Dermis blood vessel endothelial cell (primary cell): ENCODE measurements at regions not wholly inside any gene's neighbourhood (a gene's known extent, or its start where the extent isn't known, plus 50 kb on each side); places are given as distances from the start of the nearest gene placed in this dataset.

Experiments
- DNase-seq: peaks from one replicate; pipeline ENCODE4 v3.0.0; 2010

DNA sequence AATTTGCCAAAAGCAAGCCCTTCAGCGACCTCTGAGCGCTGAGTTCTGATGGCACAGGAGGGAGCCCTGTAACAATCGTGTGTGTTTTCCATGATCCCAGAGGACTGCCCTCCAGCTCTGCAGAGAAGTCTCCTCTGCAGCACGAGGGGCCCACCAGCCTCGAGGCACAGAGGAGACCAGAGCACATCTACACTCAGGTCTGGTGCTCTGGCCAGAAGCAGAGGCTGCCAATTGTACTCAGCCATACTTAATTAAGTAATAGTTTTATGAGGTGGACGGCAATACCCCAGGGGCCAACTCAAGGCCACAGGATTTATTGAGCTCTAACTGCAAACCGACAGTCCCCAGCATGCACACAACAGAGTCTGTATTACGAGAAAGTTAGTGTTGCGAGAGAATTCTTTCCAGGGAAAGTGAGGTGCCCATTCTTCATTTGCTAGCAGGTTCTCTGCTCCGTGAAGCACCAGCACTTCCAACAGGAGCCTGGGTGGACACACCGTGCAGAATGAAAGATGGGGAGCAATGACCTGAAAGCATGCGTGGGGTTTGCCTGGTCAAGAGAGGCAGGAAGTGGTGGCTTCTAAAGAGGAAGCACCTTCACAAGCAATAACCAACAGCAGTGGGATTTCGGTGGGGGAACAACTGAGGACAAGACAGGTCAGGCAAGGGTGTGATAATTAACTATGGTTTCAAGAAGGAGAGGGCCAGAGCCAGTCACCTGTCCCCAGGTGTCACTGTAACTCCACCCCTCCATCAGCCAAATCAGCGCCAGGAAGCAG is 92.8 kb upstream of the FOXC1 start:
- DNase-seq, result no peak

DNA sequence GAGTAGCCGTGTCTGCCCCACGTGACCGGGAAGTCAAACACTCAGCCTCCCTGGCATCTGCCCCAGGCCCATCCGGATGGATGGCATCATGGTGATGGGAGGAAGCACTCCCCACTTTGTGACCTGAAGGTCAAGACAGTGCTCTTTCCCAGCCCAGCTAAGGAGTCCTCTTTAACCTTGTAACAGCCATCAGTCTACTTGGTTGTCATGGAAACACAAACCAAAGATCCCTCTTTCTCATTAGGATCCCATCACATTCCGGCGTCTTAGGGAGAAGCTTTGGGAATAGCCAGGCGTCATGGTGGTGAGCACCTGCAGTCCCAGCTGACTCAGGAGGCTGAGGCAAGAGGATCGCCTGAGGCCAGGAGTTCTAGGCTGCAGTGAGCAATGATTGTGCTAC is 90.9 kb upstream of the FOXC1 start:
- no peak for DNase-seq

DNA sequence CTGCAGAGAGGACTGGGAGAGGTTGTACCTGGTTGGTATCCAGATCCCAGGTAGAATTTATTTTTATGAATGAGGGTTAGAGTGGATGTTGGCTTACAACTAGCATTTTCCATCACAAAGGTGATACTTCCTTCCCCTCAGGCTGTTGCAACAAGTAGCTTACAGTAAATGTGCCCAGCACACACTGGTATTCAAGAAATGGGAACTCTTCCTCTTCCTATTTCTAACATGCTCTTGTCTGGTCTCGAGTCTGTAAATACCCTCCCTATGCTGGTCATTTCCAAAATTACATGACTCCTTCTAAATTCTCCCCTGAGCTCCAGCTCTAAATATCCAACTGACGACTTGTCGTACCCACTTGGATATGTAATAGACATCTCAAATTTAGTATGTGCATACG is 90.1 kb upstream of the FOXC1 start:
- no peak for DNase-seq

DNA sequence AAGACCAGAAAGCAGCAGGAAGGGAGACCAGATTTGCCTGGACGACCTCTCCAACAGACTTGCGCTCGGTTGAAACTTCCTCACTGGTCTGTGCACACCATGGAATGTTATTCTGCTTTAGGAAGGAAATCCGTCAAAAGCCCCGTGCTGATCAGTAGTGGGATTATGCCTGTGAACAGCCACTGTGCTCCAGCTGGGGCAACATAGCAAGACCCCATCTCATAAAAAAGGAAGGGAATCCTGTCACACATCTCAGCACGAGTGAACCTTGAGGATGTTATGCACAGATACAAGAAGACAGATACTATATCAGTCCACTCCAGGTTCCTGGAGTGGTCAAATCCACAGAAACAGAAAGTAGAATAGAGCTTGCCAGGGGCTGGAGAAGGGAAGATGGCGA is 86.9 kb upstream of the FOXC1 start:
- DNase-seq, result no peak

DNA sequence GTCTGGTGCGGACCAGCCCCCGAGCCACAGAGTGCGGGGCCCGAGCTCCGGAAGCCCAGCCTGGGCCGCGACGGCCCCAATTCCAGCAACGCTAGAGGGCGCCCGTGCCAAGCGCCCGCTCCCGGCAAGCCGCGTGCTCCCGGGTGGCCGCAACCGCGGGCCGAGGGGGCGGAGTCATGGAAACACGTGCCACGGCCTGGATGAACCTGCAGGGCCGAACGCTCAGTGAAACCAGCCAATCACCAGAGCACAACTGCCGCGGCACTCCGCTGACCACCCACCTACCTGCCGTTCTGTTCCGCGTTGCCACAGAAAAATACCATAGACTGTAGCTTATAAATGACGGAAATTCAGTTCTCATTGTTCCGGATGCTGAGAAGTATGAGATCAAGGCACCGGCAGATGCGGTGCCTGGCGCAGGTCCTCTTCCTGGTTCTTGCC is 85.7 kb upstream of the FOXC1 start:
- peak; percentile 79 for DNase-seq

DNA sequence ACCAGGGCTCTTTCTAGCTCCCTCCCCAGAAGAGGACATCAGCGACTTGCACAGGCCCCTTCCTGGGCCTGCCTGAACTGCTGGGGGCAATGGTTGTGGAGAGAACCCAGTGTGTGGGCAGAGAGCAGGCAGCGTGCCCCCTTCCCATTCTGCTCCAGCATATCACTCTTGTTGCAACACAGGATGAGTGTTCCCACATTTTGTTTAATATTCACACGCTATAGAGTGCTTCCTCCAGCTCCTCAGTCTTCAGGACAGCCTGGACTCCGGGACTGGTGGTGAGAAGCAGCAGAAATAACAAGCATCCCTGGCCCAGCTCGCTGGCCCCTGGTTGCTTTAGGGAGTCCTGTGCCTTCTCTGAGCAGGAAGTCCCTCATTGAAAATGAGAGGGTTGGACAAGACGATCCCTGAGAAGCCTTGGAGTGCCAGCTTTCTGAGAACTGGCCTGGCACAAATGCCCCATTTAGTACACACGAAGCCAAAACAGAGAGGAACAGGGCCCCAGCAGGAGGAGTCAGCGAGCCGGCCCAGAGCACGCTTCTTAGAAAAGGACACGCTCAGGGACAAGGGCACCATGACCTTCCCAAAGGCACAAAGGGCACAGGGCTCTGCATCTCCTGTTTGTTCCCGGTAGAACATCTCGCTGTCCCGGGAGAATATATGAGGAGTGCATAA is 84.2 kb upstream of the FOXC1 start:
- no peak for DNase-seq

DNA sequence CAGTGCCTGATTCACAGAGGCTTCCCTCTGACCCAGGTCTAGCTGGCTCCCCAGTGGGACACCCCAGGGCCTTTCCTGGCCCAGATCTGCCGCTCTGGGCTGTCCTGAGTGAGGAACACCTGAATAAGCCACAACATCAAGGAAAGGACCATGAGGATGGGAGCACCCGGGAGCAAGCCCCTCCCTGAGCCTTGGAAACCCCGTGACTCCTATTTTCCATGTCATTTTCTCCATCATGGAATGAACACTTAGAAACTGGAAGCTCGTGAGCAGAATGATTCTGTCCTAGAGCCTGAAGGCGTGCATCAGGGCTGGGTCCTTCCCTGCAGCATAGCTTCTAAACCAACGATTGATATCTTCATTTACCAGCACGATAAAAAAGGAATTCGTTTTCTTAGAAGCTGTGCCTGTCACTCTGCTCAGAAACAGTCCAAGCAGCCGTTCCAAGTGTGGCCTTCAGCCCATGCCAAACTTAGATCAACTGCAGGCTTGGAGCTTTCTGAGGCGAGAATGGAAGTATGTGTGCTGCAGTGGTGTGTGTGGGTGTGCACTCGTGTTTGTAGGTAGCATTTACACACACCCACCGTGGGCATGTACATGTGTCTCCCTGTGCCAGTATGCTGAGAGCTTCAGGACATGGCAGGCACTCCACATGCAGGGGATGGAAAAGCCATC is 83.2 kb upstream of the FOXC1 start:
- no peak for DNase-seq

DNA sequence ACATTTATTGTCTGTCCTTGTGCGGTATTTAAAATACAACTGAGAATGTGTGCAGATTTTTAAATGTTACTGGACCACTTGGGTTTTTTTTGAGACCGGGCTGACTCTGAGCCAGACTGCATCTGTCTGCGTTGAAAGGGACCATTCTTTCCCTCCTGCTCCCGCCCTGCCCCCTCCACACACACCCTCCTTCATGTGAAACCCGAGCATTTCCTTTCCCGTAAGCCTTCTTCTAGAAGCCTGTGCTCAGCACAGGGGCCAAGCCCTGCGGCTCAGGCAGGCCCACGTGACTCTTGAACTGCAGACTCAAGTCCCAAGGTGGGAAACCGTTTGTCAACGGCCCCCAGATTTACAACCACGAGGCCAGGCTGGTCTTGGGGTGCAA is 82.7 kb upstream of the FOXC1 start:
- no peak for DNase-seq

DNA sequence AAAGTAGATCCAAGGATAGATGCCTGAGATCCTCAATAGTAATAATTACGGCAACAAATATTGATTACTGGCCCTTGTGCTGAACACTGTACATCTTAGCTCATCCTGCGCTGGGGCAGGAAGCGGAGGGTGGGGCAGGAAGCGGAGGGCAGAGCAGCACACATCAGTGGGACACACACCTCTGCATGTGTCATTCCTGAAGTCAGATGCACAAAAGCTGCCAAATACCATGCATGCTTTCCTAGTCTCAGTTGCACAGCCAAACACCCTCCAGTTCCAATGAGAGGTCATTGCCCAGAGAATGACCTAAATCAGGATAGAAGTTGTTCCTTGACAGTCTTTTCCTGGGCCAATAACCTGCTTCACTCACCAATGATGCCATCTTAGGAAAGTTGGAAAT is 74.4 kb upstream of the FOXC1 start:
- peak; percentile 23 for DNase-seq

DNA sequence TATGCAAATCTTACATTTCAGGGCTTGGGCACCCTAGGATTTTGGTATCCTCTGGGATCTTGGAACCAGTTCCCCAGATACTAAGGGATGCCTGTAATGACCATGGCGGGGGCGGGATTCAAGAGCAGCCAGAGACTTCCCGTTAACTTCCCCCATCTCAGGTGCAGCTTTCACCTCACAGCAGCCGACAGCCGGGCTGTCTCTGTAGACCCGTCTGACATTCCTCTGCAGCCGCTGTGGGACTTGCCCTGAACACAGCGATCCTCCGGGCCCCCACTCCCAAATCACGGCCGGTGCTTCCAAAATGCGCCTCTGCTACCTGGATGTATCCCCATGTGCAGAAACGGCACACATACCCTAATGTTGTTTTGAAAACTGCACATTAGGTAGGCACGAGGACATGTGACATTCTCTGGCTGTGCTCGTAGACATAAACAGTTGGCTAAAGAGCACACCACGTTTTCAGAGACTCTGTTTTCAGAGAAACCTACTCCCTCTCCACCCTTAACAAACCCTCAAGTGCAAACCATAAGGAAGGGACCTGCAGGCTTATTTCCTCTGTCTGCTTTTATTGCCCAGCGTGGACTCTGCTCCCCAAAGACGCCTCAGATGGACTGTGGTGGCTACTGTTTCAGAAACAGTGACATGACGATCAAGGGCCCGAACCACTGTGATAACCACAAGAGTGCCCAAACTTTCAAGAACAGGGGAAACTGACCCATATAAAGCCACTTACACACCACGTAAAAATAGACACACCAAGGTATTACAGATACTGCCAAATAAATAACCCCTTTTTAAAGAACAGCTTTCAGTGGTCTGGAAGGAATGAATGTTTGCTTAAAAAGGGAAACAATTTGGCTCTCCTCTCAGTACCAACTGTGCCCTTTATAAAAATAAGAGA is 72.9 kb upstream of the FOXC1 start:
- DNase-seq, result no peak

DNA sequence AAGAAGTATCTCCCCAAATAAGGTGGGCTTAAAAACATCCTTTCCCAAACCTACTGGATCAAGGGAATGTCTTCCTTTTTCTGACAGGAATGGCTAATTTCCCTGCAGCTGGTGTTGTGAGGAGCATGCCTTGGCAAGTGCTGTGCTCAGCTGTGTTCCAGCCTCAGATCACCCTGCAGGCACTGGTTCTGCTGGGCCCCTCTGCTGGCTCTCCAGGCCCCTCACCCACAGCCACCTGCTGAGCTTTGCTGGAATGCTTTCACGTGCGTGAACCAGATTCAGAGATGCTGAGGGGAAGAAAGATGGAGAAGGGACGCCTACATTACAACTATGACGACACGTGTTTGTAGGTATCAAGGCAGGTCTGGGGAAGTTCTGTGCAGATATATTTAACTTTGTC is 71.3 kb upstream of the FOXC1 start:
- no peak for DNase-seq

DNA sequence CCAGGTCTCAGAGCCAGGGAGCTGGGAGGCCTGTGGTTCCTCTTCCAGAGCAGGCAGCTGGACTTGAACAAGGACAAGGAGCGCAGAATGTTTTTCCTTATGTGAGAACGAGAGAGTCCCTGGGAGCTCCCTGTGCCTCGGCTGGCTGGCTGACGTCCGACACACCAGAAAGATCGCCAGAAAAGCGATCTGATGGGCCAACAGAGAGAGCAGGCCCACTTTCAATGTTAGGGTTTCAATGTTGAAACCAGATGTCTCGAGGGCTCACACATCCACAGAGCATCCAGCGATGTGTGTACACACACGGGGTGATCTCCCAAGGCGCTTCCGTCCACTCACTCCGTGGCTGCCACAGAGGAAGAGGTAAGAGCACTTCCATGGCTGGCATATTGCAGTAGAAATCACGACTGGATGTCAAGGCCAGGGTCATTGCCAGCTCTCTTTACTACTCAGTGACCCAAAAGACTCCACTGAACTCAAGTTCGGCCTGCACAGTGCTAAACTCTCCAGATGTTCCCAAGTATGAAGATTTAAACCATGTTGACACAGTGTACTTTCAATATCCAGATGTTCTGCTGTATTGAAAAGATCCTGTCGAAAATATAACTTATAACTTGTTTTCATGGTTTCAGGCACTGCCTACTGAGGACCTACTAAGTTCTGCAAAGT is 70.8 kb upstream of the FOXC1 start:
- no peak for DNase-seq

DNA sequence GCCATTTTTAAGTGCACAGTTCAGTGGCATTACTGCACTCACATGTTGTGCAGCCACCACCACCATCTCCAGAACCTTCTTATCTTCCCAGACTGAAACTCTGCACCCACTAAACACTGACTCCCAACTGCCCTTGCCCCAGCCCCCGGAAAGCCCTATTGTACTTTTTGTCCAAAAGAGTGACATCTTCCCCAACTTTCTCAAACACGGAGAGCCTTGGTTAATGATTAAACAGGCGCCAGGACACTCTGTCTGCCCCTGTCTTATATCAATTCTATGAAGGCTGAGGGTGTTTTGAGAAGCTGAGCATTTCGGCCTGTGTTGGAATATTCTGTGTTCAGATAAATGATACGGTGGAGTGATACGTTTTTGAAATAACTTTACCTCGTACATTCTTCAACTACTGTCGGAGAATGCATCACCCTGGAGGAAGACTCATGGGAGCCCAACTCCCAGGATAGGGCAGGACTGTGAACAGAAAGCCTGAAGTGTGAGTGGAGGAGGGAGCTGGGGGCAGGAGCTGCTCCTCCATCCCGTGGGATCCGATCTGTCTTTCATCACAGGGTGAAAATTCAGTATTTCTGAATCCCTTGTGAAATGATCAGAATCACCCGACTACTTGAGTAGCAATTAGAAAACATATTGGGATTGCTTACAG is 68.7 kb upstream of the FOXC1 start:
- DNase-seq, result no peak

DNA sequence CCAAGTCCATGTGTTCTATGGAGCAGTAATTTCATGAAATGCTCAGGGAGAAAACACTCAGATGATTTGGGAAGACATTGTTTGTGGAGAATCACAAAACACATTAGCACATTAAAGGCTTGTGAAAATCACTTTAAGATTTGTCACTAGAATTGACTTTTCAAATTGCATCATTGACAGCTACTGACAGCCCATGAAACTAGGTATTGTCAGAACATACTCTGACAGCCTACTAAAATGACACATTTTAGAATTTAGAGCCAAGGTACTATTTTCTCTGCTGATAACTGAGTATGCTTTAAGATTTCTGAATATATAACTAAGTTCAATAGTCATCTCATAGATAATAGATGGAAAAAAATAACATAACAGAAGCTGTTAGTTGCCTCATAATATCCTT is 67.4 kb upstream of the FOXC1 start:
- no peak for DNase-seq

DNA sequence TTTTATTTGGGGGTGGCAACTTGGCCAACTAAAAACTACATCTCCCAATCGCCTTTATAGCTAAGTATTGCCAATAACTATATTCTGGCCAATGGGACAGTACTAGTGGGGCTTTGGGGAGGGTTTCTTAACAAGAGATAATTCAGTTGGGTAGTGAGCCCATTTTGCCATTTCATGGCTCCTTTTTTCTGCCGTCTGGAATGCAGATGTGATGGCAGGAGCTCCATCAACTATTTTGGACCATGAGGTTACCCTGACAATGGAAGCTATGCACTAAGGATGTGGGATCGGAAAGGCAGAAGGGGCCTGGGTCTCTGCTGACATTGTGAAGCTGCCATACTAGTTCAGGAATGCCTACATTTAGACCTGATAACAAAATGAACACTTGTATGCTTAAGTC is 67.0 kb upstream of the FOXC1 start:
- DNase-seq, result no peak

DNA sequence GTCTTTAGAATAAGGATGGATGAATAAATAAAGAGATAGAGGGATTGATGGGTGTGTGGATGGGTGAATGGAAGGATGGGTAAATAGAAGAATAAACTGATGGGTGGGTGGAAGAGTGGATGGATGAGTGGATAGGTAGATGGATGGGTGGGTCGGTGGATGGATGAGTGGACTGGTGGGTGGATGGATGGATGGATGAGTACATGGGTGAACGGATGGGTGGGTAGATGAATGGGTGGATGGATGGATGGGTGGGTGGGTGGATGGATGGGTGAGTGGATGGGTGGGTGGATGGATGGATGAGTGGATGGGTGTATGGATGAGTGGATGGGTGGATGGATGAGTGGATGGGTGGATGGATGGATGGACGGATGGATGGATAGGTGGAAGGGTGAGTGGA is 65.7 kb upstream of the FOXC1 start:
- no peak for DNase-seq

DNA sequence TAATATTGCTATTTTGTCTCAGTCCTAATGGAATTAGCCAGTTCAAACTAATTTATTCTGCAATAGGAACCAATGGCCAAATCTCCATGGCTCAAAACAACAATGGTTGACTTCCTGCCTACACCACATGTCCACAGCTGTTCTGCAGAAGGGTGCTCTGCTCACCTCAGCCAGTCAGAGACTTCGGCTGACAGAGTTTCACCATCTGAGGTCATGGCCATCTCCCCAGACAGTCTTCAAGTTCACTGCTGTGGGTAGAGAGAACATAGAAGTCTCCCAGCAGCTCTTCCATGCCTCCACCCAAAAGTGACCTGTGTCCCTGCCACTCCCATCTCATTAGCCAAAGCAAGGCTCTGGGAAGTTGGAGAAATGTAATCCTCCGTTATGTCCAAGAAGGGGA is 65.1 kb upstream of the FOXC1 start:
- no peak for DNase-seq

DNA sequence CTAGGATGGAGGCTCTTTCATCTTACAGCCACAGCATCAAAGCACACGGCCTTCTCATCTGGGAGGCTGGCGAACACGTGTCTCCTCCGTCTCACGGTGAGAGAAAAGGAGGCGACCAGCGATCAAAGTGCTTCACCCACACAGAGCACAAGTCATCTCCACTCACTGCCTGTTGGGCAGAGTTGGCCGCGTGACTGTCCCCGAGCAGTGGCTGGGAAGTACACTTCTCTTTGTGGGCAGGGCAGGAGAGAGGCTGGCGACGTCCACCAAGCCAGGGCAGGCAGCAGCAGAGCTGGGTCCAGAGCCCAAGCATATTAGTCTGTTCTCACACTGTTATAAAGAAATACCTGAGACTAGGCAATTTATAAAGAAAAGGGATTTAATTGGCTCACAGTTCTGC is 64.1 kb upstream of the FOXC1 start:
- no peak for DNase-seq

DNA sequence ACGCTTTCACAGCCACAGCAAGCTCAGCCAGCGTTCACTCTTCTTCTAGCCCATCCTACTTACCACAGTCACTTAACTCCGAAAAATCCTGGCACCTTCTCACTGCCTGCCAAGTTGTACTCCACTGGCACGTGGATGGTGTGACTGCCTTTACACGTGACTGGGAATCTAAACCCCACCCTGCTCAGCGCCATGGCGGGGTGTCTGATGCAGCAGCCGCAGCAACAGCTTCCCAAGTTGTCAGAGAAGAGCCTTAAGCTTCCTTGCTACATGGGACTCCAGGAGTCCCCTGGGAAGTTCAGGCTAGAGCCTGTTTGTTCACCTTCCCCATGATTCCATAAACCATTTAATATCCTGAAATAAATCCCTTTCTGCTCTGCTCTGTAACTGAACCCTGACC is 61.9 kb upstream of the FOXC1 start:
- no peak for DNase-seq

DNA sequence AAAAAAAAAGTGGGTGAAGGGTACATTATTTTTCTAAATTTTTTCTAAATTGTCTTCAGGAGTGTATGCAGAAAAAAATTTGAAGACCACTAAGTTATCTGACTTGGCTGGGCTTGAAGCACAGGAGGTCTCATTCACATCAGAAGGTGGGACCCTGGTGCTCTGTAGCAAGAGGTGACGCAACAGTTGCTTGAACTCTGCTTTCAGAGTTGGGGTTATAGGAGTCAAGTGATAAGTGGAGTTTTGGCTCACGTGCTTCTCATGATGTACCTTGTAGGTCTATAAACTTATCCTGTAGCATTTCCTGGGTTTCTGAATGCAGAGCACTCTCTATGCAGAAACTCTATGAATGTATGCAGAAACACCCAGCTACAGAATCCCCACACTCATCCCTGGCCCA is 58.5 kb upstream of the FOXC1 start:
- no peak for DNase-seq

DNA sequence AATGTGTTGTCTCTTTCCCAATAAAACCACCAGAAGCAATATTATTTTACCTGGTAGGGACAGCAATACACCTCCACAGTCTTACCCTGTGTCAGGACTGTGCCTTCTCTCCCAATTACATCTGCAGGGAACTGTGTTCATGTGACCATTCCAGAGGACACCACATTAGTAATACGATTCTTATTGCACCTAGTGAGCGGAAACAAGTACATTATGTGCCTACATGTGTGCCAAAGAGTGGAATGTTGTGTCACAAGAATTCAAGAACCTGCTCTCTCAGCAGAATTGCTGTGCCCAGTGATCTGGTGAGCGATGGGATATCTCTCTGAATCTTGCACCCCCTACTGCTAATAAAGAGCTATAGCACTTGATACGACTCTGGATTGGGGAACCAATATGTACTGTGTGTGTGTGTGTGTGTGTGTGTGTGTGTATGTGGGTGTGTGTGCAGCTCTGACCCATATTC is 57.4 kb upstream of the FOXC1 start:
- DNase-seq, result peak; percentile 46
